ENCODE measurements at regions not wholly inside any gene's neighbourhood (a gene's known extent, or its start where the extent isn't known, plus 50 kb on each side); places are given as distances from the start of the nearest gene placed in this dataset.
A peak's percentile ranks its signal among the peaks of the same experiment; 100 is the strongest.
"Not testable (repeated sequence)": the region's sequence is repeated elsewhere in the genome, so short reads cannot be mapped to it uniquely, and the experiment has no call there.

DNA sequence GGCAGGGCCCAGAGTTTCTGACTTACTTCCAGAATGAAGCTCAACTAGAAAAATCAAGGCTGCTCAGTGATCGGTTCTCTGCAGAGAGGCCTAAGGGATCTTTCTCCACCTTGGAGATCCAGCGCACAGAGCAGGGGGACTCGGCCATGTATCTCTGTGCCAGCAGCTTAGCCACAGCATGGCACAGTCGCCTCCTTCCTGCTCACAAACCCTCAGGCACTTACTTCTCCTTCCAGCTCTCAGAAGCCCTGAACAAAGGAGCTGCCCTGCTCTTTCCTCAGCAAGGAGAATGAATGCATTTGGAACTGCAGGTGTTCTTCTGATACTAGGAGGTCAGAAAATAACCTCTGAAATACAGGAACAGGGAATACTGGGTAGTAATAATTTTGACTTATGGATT is 219.7 kb upstream of the PRSS1 start:
- no peak overlapping the region for H3K4me3 ChIP-seq (ENCODE audit: insufficient read depth, low read depth, low read length)

DNA sequence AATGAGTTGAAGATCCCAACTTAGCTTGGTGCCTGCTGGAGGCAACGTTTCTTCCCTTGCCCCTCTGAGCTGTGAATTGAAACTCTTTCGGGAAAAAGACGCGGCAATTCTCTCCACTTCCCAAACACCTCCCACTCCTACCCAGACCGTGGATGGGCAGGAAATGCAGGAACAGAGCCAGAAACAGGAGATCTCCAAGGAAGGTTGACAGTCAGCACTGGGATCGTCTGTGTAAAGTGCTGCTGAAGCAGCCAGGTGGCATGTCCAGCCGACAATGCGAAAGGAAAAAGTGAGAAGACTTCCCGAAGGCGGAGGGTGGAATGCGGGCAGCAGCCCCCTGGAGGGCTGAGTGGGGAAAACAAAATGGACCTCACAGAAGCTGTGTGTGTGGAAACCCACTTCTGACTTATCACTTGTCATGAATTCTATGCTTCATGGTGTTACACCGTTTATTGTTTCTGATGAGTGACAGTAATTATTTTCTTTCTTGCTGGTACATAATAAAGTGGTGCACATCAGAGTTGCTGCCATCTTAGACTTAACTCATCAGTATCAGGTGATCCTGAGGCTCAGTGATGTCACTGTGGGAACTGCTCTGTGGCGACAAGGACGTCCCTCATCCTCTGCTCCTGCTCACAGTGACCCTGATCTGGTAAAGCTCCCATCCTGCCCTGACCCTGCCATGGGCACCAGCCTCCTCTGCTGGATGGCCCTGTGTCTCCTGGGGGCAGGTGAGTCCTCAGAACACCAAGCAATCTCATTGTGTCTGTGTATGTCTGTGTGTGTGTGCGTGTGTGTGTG is 220.5 kb upstream of the PRSS1 start:
- Histone ChIP-seq H3K36me3 (replicated peaks; ENCODE audit: control insufficient read depth, insufficient read depth, low read length) (no peaks in the 10 kb centered on the region), H3K4me3 (ENCODE audit: insufficient read depth, low read depth, low read length) (no peak overlapping the region), H3K27me3 (ENCODE audit: control insufficient read depth, insufficient read depth, low read length) (no peaks in the 10 kb centered on the region)
- no peak for DNase-seq

More for the DNA sequence above, 219.7 kb upstream of the PRSS1 start:
- Histone ChIP-seq H3K36me3 (replicated peaks; ENCODE audit: control insufficient read depth, insufficient read depth, low read length) (no peaks in the 10 kb centered on the region), H3K27me3 (ENCODE audit: control insufficient read depth, insufficient read depth, low read length) (no peaks in the 10 kb centered on the region)
- no peak for DNase-seq

DNA sequence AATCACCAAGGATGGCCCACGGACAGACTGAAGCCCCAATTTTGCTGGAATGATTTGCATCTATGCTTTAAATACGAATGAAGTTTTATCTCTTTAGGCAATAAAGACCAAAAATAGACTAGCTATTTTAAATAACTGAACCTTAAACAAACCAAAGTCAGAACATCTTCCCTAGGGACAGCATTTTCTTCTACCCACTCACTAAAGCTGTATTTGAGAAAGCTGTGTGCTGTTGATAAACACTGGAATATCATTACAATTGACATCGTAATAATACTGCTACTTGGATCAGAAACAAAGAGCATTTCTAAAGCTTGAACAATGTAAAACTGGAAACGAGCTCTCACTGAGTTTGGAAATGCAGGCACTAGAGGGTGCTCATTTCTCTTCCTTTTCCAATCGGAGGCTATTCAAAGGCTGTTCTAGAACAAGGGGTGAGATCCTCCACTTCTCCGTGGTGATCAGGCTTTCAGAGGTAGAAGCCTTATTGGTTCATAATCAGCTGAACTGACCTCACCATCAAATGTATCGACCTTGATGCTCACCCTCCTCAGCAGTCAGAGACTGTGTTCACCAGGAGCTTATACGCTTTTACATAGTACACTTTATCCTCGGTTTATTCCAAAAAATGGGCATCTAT is 225.3 kb upstream of the PRSS1 start:
- no peaks in the 10 kb centered on the region for H3K36me3 ChIP-seq (replicated peaks; ENCODE audit: control insufficient read depth, insufficient read depth, low read length)
- H3K4me3 ChIP-seq (ENCODE audit: insufficient read depth, low read depth, low read length) = no peak overlapping the region
- no peaks in the 10 kb centered on the region for H3K27me3 ChIP-seq (ENCODE audit: control insufficient read depth, insufficient read depth, low read length)
- no peak for DNase-seq

DNA sequence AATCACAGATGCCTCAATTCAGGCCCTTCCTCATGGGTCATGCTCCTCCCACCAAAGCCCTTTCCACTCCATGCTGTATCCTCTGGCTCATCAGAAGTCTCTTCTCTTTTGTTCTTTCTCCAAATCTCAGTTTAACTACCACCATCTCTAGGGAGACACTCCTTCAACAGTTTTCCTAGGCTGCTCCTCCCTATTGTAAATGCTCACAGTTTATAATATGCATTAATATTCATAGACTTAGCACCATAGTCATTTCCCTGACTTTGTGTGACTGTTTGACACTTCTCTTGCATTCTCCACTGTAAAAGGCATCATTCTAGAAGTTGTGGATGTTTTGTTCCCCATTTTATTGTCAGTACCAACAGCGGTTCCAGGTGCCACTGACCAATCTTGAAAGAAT is 226.5 kb upstream of the PRSS1 start:
- H3K27me3 ChIP-seq (ENCODE audit: control insufficient read depth, insufficient read depth, low read length) = no peaks in the 10 kb centered on the region
- DNase-seq = no peak

DNA sequence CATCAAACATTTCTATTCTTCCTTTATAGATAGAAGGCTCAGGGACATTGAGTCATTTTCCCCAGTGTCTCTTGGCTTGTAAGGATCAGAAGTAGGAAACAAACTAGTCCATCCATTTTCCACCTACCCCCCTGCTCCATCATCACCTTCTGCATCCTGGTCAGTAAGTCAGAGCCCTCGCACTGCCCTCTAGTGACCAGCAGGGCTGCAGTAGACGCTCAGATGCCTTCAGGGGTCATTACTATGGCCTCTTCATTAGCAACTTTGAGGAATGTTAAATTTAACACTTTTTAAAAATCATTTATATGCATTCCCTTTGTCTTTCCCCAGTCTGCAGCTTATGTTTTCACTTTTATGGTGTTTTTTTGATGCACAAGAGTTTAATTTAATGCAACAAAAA is 228.4 kb upstream of the PRSS1 start:
- not testable (repeated sequence) for H3K36me3 ChIP-seq (replicated peaks; ENCODE audit: control insufficient read depth, insufficient read depth, low read length); H3K27me3 ChIP-seq (ENCODE audit: control insufficient read depth, insufficient read depth, low read length); H3K4me3 ChIP-seq (ENCODE audit: insufficient read depth, low read depth, low read length)
- DNase-seq = peak; percentile 48

More for the DNA sequence above, 226.5 kb upstream of the PRSS1 start:
- Histone ChIP-seq H3K4me3 (ENCODE audit: insufficient read depth, low read depth, low read length) (no peak overlapping the region), H3K36me3 (replicated peaks; ENCODE audit: control insufficient read depth, insufficient read depth, low read length) (no peaks in the 10 kb centered on the region)

DNA sequence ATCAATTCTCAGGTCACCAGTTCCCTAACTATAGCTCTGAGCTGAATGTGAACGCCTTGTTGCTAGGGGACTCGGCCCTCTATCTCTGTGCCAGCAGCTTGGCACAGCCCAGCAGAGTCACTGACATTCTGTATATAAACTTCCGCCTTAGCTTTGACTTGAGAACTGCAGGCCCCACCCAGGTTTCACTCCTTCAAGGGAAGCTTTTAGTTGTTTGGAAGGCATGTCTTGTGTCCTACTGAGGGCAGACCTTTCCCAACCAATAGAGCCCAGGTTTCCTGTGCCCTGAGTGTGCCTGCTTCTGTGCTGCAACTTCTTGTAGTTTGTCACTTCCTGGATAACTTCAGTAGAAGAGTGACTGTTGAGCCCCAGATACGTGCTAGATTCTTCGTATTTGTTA is 228.8 kb upstream of the PRSS1 start:
- H3K4me3 ChIP-seq (ENCODE audit: insufficient read depth, low read depth, low read length); H3K27me3 ChIP-seq (ENCODE audit: control insufficient read depth, insufficient read depth, low read length); DNase-seq; H3K36me3 ChIP-seq (replicated peaks; ENCODE audit: control insufficient read depth, insufficient read depth, low read length): not testable (repeated sequence)

DNA sequence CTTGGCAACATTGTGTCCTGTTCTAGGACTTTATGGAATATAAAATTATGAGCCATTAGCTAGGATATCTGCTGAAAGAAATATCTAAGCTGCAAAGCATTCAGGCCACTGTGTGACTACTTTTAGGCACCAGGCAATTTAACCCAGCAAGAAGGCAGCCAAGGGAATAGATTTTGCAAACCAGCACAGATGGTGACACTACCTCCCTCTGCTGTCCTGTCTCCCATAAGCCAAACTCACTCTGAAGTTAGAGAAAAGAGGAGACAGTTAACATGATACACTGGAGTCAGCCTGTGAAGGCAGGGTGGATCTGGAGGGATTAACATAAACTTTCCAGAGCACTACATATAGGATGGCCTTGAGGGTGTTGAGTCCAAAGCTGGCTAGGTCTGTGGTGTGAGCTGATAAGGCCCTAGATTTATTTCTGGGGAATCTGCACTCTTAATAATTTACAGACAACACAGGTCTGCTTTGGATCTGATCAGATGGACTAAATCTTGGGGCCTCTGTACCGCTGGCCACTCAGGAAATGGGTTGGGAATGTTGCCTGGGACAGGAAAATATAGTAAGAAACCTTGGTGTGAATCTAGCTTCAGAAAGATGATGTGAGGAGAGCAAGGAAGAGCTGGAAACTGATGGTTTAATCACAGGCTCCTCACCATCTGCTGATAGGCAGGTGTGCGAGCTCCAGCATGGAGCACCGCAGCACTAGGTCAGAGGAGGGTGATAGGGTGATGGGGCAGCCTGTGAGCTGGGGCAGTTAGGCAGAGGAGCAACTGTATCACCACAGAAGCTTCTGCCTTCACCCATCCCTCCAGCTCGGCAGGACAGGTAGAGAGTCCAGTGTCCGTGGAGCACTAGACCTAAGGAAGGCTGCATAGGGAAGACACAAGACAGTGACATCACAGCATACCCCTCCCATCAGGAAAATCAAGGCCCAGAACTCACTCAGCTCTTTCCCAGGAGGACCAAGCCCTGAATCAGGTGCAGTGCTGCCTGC is 229.9 kb upstream of the PRSS1 start:
- H3K27me3 ChIP-seq (ENCODE audit: control insufficient read depth, insufficient read depth, low read length) = no peaks in the 10 kb centered on the region
- H3K36me3 ChIP-seq (replicated peaks; ENCODE audit: control insufficient read depth, insufficient read depth, low read length) = no peaks in the 10 kb centered on the region
- peak; percentile 11 for DNase-seq
- no peak overlapping the region for H3K4me3 ChIP-seq (ENCODE audit: insufficient read depth, low read depth, low read length)

DNA sequence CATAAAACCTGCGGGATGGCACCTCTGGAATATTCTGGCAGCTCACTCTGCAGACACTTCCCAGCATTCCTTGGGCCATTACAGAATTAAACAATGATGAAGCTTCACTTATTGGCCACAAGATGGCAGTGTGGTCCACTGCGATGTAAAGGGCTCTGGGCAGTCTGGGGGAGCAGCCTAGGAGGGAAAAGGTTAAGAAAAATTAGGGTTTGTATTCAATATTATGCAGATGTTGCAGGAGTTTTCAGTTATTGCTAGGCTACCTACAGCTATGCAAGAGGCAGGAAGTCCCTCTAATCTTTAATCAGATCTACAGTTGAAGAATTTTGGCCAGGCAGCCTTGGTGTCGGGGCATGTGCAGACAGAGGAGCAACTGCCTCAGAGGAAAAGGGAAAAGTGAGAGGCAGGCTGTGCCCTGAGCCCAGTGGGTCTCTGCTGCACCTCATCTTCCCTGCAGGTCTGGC is 233.2 kb upstream of the PRSS1 start:
- no peaks in the 10 kb centered on the region for H3K27me3 ChIP-seq (ENCODE audit: control insufficient read depth, insufficient read depth, low read length)
- H3K4me3 ChIP-seq (ENCODE audit: insufficient read depth, low read depth, low read length) = no peak overlapping the region
- peak; percentile 72 for DNase-seq
- no peaks in the 10 kb centered on the region for H3K36me3 ChIP-seq (replicated peaks; ENCODE audit: control insufficient read depth, insufficient read depth, low read length)

DNA sequence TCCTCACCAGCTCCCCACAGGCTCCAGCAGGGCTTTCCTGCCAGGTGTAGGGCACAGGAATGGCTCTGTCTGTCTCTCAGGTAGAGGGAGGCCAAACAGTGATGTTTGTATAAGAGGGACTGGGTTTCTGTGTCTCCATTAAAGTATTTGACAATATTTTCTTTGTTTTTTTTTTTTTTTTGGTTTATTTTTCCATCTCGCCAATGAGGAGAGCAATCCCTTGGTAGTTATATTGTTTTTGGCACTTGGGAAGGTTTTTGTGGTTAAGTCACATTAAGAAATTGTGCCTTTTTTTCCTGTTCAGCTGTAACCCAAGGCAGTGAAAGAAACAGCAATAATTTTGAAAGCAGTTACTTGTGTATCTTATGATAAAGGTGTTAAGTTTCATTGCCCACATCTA is 234.6 kb upstream of the PRSS1 start:
- not testable (repeated sequence) for H3K27me3 ChIP-seq (ENCODE audit: control insufficient read depth, insufficient read depth, low read length); H3K36me3 ChIP-seq (replicated peaks; ENCODE audit: control insufficient read depth, insufficient read depth, low read length); DNase-seq; H3K4me3 ChIP-seq (ENCODE audit: insufficient read depth, low read depth, low read length)

DNA sequence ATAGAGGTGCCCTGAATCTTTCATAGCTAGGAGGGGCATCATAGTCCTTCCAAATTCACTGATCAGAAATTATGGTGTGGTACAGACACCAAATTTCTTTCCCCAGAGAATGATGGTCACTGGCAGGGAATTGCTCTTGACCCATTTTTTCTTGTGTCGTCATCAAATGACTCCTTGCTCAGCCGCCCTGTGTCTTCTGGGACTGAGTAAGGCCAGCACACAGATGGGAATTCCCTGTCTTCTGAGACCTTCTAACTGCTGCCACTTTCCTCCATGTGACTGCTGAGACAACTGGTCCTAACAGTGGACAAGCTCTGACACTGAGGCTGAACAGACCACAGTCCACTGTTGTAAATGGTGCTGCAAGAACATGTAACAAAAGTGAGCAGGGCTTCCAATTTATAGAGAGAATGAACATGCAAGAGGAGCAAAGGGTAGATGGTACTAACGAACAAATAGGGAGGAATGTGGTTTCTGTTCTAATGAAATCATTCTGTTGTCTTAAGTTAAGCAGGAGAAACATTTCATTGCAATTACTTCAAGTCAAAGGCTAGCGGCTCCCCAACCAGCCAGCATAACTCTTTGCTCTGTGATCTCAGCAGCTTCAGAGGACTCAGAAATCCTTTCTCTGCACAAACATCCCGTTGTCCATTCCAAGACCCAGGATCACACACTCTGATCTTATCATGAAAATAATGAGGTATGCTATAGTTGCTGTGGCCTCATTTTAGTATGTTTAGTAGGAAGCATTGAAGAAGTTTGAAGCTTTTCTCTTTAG is 235.9 kb upstream of the PRSS1 start:
- Histone ChIP-seq H3K27me3 (ENCODE audit: control insufficient read depth, insufficient read depth, low read length) (no peaks in the 10 kb centered on the region), H3K4me3 (ENCODE audit: insufficient read depth, low read depth, low read length) (no peak overlapping the region), H3K36me3 (replicated peaks; ENCODE audit: control insufficient read depth, insufficient read depth, low read length) (no peaks in the 10 kb centered on the region)
- no peak for DNase-seq

DNA sequence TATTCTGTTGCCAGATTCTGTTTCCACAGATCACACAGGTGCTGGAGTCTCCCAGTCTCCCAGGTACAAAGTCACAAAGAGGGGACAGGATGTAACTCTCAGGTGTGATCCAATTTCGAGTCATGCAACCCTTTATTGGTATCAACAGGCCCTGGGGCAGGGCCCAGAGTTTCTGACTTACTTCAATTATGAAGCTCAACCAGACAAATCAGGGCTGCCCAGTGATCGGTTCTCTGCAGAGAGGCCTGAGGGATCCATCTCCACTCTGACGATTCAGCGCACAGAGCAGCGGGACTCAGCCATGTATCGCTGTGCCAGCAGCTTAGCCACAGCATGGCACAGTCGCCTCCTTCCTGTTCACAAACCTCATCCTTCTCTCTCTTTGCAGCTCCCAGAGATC is 237.5 kb upstream of the PRSS1 start:
- no peak for DNase-seq
- H3K36me3 ChIP-seq (replicated peaks; ENCODE audit: control insufficient read depth, insufficient read depth, low read length) = no peaks in the 10 kb centered on the region
- no peaks in the 10 kb centered on the region for H3K27me3 ChIP-seq (ENCODE audit: control insufficient read depth, insufficient read depth, low read length)
- no peak overlapping the region for H3K4me3 ChIP-seq (ENCODE audit: insufficient read depth, low read depth, low read length)

DNA sequence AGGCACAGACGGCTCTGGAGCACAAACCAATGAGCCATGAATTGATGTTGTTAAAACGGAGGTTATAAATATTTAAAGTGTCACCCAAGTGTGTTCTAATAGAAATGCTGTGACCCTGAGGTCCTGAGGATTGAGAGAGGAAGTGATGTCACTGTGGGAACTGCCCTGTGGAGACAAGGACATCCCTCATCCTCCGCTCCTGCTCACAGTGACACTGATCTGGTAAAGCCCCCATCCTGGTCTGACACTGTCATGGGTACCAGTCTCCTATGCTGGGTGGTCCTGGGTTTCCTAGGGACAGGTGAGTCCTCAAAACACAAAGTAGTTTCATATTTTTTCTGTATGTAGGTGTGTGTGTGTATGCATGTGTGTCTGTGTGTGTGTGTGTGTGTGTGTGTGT is 237.9 kb upstream of the PRSS1 start:
- Histone ChIP-seq H3K36me3 (replicated peaks; ENCODE audit: control insufficient read depth, insufficient read depth, low read length) (no peaks in the 10 kb centered on the region), H3K4me3 (ENCODE audit: insufficient read depth, low read depth, low read length) (no peak overlapping the region), H3K27me3 (ENCODE audit: control insufficient read depth, insufficient read depth, low read length) (no peaks in the 10 kb centered on the region)
- DNase-seq = no peak

DNA sequence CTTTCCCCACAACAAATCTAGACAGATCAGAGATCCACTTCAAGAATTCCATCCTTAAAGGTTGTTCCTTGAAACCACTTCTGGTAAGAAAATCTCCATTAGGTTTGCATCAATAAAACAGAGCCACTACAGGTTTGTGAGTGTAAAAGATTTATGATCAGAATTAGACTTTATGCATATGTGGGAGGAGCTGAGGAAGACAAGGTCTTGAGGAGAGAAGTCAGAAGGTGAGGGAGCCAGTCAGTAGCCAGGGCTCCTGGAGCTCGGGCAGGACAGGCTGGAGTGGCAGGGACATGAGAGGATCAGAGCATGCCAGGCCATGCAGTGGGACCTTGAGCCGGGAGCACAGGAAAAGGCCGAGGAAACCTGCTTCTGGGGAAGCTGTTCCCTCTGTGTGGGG is 240.0 kb upstream of the PRSS1 start:
- H3K36me3 ChIP-seq (replicated peaks; ENCODE audit: control insufficient read depth, insufficient read depth, low read length); H3K27me3 ChIP-seq (ENCODE audit: control insufficient read depth, insufficient read depth, low read length); H3K4me3 ChIP-seq (ENCODE audit: insufficient read depth, low read depth, low read length); DNase-seq: not testable (repeated sequence)

DNA sequence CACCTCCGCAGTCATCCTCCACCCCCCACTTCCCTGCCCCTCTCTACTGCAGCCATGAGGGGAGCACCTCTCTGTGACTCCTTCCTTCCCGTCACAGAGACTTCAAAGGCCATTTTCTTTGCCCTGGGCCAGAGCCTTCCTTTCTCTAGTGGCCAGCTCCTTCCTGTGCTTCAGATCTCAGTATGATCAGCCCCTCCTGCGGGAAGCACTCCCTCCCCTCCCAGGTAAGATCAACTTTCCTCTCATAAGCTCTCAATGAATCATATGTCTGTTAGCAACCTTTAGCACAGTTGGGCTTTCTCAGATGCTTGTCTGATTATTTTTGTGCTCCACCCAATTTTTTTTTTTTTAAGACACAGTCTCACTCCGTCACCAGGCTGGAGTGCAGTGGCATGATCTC is 241.0 kb upstream of the PRSS1 start:
- H3K4me3 ChIP-seq (ENCODE audit: insufficient read depth, low read depth, low read length) = no peak overlapping the region
- no peaks in the 10 kb centered on the region for H3K36me3 ChIP-seq (replicated peaks; ENCODE audit: control insufficient read depth, insufficient read depth, low read length)
- H3K27me3 ChIP-seq (ENCODE audit: control insufficient read depth, insufficient read depth, low read length) = no peaks in the 10 kb centered on the region
- DNase-seq = no peak

All from H7 (cell line).